DOHH2 (cell line): ENCODE measurements at regions not wholly inside any gene's neighbourhood (a gene's known extent, or its start where the extent isn't known, plus 50 kb on each side); places are given as distances from the start of the nearest gene placed in this dataset.

Experiments used
- H3F3A ChIP-seq: fragments of 200-600 bp; sonication (generic), shearing (Covaris generic); 2 replicates; pipeline ENCODE4 v1.6.0; 2016; ENCODE audit warnings: antibody characterized with exemption, mild to moderate bottlenecking; ENCODE audit not compliant: control insufficient read depth, insufficient read depth
- H3K27ac ChIP-seq: fragments of 200-600 bp; sonication (generic); 2 replicates; pipeline ENCODE4 v1.5.1; 2014; ENCODE audit warnings: low read depth, mild to moderate bottlenecking, low read length, moderate library complexity
- H3K27me3 ChIP-seq: fragments of 200-600 bp; sonication (generic); 2 replicates; pipeline ENCODE4 v1.6.1; 2014; ENCODE audit warnings: mild to moderate bottlenecking, low read length, mixed read lengths; ENCODE audit not compliant: control insufficient read depth
- H3K36me3 ChIP-seq: fragments of 200-600 bp; sonication (generic); 2 replicates; pipeline ENCODE4 v1.6.1; 2014; ENCODE audit warnings: mild to moderate bottlenecking, low read length, moderate library complexity, mixed read lengths; ENCODE audit not compliant: control insufficient read depth
- H3K4me1 ChIP-seq: fragments of 200-600 bp; sonication (generic); 2 replicates; pipeline ENCODE4 v1.6.1; 2014; ENCODE audit warnings: mild to moderate bottlenecking, low read length, mixed read lengths; ENCODE audit not compliant: control insufficient read depth
- H3K4me2 ChIP-seq: fragments of 200-600 bp; sonication (generic); 2 replicates; pipeline ENCODE4 v1.6.0; 2014; ENCODE audit warnings: mild to moderate bottlenecking, low read length, moderate library complexity
- H3K4me3 ChIP-seq: fragments of 200-600 bp; sonication (generic); 2 replicates; pipeline ENCODE4 v1.5.1; 2014; ENCODE audit warnings: mild to moderate bottlenecking, low read length, mixed read lengths
- H3K79me2 ChIP-seq: fragments of 200-600 bp; sonication (generic); 2 replicates; pipeline ENCODE4 v1.6.1; 2014; ENCODE audit warnings: mild to moderate bottlenecking, low read length, mixed read lengths; ENCODE audit not compliant: control insufficient read depth
- H3K9me2 ChIP-seq: fragments of 200-600 bp; sonication (generic); replicated peaks from 2 replicates; pipeline ENCODE4 v1.6.1; 2014; ENCODE audit warnings: mild to moderate bottlenecking, low read length, mixed read lengths; ENCODE audit not compliant: control insufficient read depth
- H3K9me3 ChIP-seq: fragments of 200-600 bp; sonication (generic); 2 replicates; pipeline ENCODE4 v1.6.1; 2014; ENCODE audit warnings: antibody characterized with exemption, low read length, mixed read lengths; ENCODE audit not compliant: control insufficient read depth, insufficient read depth
- H4K20me1 ChIP-seq: fragments of 200-600 bp; sonication (generic); 2 replicates; pipeline ENCODE4 v1.6.0; 2014; ENCODE audit warnings: low read depth, mild to moderate bottlenecking, antibody characterized with exemption, low read length, moderate library complexity; ENCODE audit not compliant: control insufficient read depth, insufficient read depth
- EZH2phosphoT487 ChIP-seq: fragments of 200-600 bp; sonication (generic); IDR thresholded peaks from 2 replicates; pipeline ENCODE4 v1.6.1; 2017; ENCODE audit warnings: borderline replicate concordance, mild to moderate bottlenecking, antibody characterized with exemption, low read length, moderate library complexity, mixed read lengths
- TF ChIP-seq, protein P1 (sequence below): fragments of 200-600 bp; sonication (generic); IDR thresholded peaks from one replicate; pipeline ENCODE4 v1.5.1; 2014; ENCODE audit warnings: antibody characterized with exemption, mild to moderate bottlenecking, low read depth, low read length; ENCODE audit not compliant: poor library complexity, severe bottlenecking

DNA sequence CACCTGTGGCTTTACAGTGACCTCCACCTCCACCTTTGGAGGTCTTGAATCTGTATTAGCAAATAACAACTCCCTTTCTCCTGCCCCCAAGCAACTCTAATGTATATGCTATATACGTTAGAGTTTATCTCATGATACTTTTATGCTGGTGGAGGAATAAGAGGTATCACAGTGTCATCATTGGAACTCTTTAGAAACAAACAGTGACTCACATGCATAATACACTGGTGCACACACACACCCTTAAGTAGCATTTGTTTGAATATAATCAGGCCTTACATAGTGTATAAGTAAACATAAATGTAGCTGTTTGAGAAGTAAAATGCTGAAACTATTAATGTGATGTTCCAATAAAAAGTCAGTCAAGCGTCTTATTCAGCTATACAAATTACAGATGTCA is 280.2 kb upstream of the C2CD4B start:
- no peaks in the 10 kb centered on the region for H3K4me1 ChIP-seq
- H3K4me3 ChIP-seq: no peak overlapping the region
- H3K36me3 ChIP-seq: no peaks in the 10 kb centered on the region
- no peak overlapping the region for H3K27ac ChIP-seq
- H4K20me1 ChIP-seq: no peaks in the 10 kb centered on the region
- H3K4me2 ChIP-seq: no peak overlapping the region
- no peaks in the 10 kb centered on the region for H3K9me3 ChIP-seq
- H3K9me2 ChIP-seq: no peaks in the 10 kb centered on the region
- TF ChIP-seq, protein P1, sequence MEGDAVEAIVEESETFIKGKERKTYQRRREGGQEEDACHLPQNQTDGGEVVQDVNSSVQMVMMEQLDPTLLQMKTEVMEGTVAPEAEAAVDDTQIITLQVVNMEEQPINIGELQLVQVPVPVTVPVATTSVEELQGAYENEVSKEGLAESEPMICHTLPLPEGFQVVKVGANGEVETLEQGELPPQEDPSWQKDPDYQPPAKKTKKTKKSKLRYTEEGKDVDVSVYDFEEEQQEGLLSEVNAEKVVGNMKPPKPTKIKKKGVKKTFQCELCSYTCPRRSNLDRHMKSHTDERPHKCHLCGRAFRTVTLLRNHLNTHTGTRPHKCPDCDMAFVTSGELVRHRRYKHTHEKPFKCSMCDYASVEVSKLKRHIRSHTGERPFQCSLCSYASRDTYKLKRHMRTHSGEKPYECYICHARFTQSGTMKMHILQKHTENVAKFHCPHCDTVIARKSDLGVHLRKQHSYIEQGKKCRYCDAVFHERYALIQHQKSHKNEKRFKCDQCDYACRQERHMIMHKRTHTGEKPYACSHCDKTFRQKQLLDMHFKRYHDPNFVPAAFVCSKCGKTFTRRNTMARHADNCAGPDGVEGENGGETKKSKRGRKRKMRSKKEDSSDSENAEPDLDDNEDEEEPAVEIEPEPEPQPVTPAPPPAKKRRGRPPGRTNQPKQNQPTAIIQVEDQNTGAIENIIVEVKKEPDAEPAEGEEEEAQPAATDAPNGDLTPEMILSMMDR: no peak
- TF ChIP-seq EZH2phosphoT487: no peak
- H3K79me2 ChIP-seq: no peaks in the 10 kb centered on the region
- H3K27me3 ChIP-seq: no peaks in the 10 kb centered on the region
- no peaks in the 10 kb centered on the region for H3F3A ChIP-seq

DNA sequence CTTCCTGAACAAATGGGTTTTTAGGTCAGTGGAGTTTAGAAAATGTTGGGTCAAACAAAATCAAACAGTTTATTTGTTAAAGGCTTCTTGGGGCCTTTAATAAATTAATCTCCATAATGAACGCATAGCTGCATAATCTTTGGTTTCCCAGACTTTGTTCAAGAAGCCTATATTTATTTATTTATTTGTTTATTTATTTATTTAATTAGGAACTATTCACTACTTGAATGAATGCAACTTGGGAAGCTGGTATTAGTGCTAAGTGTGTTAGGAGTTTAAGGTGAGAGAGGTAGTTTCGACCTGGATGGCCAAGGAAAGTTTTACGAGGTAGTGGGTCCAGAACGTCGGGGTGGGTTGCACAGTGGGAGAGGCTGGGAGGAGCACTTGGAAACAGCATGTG is 281.9 kb upstream of the C2CD4B start:
- no peaks in the 10 kb centered on the region for H3F3A ChIP-seq
- H3K4me1 ChIP-seq: no peaks in the 10 kb centered on the region
- H3K27ac ChIP-seq: no peak overlapping the region
- H3K9me3 ChIP-seq: no peaks in the 10 kb centered on the region
- H3K27me3 ChIP-seq: no peaks in the 10 kb centered on the region
- TF ChIP-seq, protein P1: no peak
- no peak for TF ChIP-seq EZH2phosphoT487
- H3K4me3 ChIP-seq: no peak overlapping the region
- no peaks in the 10 kb centered on the region for H4K20me1 ChIP-seq
- no peaks in the 10 kb centered on the region for H3K36me3 ChIP-seq
- no peaks in the 10 kb centered on the region for H3K9me2 ChIP-seq
- H3K79me2 ChIP-seq: no peaks in the 10 kb centered on the region
- no peak overlapping the region for H3K4me2 ChIP-seq

DNA sequence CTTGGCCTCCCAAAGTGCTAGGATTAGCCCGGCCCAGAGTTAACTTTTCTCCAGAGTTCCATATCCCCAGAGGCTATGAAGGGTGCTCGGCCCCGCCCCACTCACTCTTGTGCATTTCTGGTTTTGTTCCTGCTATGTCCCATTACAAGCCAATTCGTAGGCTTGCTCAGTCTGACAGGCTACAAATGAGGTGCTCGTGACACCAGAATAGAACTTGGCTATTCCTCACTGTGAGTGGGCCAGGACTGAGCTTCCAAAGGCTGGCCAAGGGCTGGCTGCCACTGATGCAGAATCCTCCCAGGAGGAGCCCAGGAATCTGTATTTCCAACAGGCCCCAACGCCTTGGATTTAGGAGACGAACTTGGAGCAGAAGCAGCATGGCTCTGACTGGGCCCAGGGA is 282.7 kb upstream of the C2CD4B start:
- H3K27me3 ChIP-seq: no peaks in the 10 kb centered on the region
- no peaks in the 10 kb centered on the region for H3K4me1 ChIP-seq
- H4K20me1 ChIP-seq: no peaks in the 10 kb centered on the region
- H3K9me2 ChIP-seq: no peaks in the 10 kb centered on the region
- H3K9me3 ChIP-seq: no peaks in the 10 kb centered on the region
- TF ChIP-seq, protein P1: no peak
- TF ChIP-seq EZH2phosphoT487: no peak
- H3K27ac ChIP-seq: no peak overlapping the region
- no peak overlapping the region for H3K4me3 ChIP-seq
- H3K36me3 ChIP-seq: no peaks in the 10 kb centered on the region
- no peak overlapping the region for H3K4me2 ChIP-seq
- no peaks in the 10 kb centered on the region for H3F3A ChIP-seq
- no peaks in the 10 kb centered on the region for H3K79me2 ChIP-seq

DNA sequence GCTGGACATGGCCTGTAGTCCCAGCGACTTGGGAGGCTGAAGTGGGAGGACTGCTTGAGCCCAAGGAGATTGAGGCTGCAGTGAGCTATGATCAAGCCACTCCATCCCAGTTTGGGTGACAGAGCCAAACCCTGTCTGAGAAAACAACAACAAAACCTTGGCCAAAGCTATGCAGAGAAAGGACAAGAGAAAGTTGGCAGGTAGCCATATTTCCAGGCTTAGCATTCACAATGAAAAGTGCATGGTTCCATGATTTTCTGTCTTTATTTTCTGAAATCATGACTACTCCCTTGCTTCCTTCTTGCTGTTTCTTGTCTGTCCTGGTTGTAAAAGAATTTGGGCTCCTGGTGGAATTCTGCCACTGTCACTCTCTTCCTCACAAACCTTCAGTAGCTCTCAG is 284.6 kb upstream of the C2CD4B start:
- no peaks in the 10 kb centered on the region for H3K36me3 ChIP-seq
- H3K79me2 ChIP-seq: no peaks in the 10 kb centered on the region
- no peaks in the 10 kb centered on the region for H3F3A ChIP-seq
- H3K4me2 ChIP-seq: no peak overlapping the region
- no peaks in the 10 kb centered on the region for H3K27me3 ChIP-seq
- no peak overlapping the region for H3K27ac ChIP-seq
- no peaks in the 10 kb centered on the region for H3K4me1 ChIP-seq
- H3K9me3 ChIP-seq: no peaks in the 10 kb centered on the region
- no peaks in the 10 kb centered on the region for H3K9me2 ChIP-seq
- no peaks in the 10 kb centered on the region for H4K20me1 ChIP-seq
- no peak overlapping the region for H3K4me3 ChIP-seq
- no peak for TF ChIP-seq EZH2phosphoT487
- TF ChIP-seq, protein P1: no peak
